Spinal cord (tissue), 9 donors: ENCODE measurements at regions not wholly inside any gene's neighbourhood (a gene's known extent, or its start where the extent isn't known, plus 50 kb on each side); places are given as distances from the start of the nearest gene placed in this dataset.

Source experiments
- DNase-seq, 6 donors: peaks; one replicate each; pipeline versions ENCODE4 v3.0.0 to v3.0.0-alpha.2; 2013 to 2015; ENCODE audit warnings: low spot score in 6 of 6, low read depth in 4 of 6
- H3K27ac ChIP-seq: one replicate; pipeline ENCODE4 v1.5.1; 2013; ENCODE audit warnings: low read depth, low read length, control low read depth
- H3K27me3 ChIP-seq: one replicate; pipeline ENCODE4 v1.6.1; 2013; ENCODE audit warnings: low read length; ENCODE audit not compliant: control insufficient read depth, insufficient read depth
- H3K36me3 ChIP-seq: one replicate; pipeline ENCODE4 v1.6.1; 2013; ENCODE audit warnings: low read length; ENCODE audit not compliant: control insufficient read depth, insufficient read depth
- H3K4me1 ChIP-seq: one replicate; pipeline ENCODE4 v1.6.1; 2013; ENCODE audit warnings: low read length; ENCODE audit not compliant: control insufficient read depth, insufficient read depth
- H3K4me3 ChIP-seq: one replicate; pipeline ENCODE4 v1.5.1; 2013; ENCODE audit warnings: low read depth, low read length, control low read depth
- H3K9me3 ChIP-seq: one replicate; pipeline ENCODE4 v1.6.1; 2013; ENCODE audit warnings: low read length; ENCODE audit not compliant: control insufficient read depth, insufficient read depth
- WGBS: methylation state at CpG from one replicate; pipeline ENCODE4 v1.1.5; 2013; ENCODE audit warnings: missing lambda C conversion rate; ENCODE audit not compliant: insufficient coverage; 5-methylcytosine and 5-hydroxymethylcytosine counted together
- donor health status: healthy.

GRCh38 chr18:54690198-54690597, 99.2 kb downstream of the DYNAP start:
- Histone ChIP-seq H3K27me3 (no peaks in the 10 kb centered on the region), H3K36me3 (no peaks in the 10 kb centered on the region), H3K4me3 (no peak overlapping the region), H3K9me3 (no peaks in the 10 kb centered on the region), H3K4me1 (no peaks in the 10 kb centered on the region), H3K27ac (no peak overlapping the region)
- DNase-seq = peak in 1 of 6 donors; percentile 81
- no CpG with 5 or more reads among the region's 5 CpGs for WGBS

GRCh38 chr18:54692463-54692862, 101.4 kb downstream of the DYNAP start:
- H3K36me3 ChIP-seq = no peaks in the 10 kb centered on the region
- WGBS = no CpG with 5 or more reads among the region's 1 CpG
- no peaks in the 10 kb centered on the region for H3K9me3 ChIP-seq
- H3K27ac ChIP-seq = no peak overlapping the region
- no peaks in the 10 kb centered on the region for H3K4me1 ChIP-seq
- DNase-seq = no peak
- H3K4me3 ChIP-seq = no peak overlapping the region
- H3K27me3 ChIP-seq = no peaks in the 10 kb centered on the region

GRCh38 chr18:54696616-54697293, 105.7 kb downstream of the DYNAP start:
- WGBS = 80% methylated on average over 1 of the region's 4 CpGs

GRCh38 chr18:54700580-54700979, 109.5 kb downstream of the DYNAP start:
- Histone ChIP-seq H3K4me1 (no peaks in the 10 kb centered on the region), H3K36me3 (no peaks in the 10 kb centered on the region), H3K4me3 (no peak overlapping the region), H3K27ac (no peak overlapping the region), H3K9me3 (no peaks in the 10 kb centered on the region), H3K27me3 (no peaks in the 10 kb centered on the region)
- 31% methylated on average over 1 of the region's 1 CpG for WGBS
- no peak for DNase-seq

More at GRCh38 chr18:54696616-54697293, 105.7 kb downstream of the DYNAP start:
- Histone ChIP-seq H3K9me3 (no peaks in the 10 kb centered on the region), H3K4me3 (no peak overlapping the region), H3K4me1 (no peaks in the 10 kb centered on the region), H3K27ac (no peak overlapping the region), H3K27me3 (no peaks in the 10 kb centered on the region), H3K36me3 (no peaks in the 10 kb centered on the region)
- DNase-seq = no peak

GRCh38 chr18:54702686-54703085, 111.6 kb downstream of the DYNAP start:
- Histone ChIP-seq H3K4me3 (no peak overlapping the region), H3K27me3 (no peaks in the 10 kb centered on the region), H3K27ac (no peak overlapping the region), H3K4me1 (no peaks in the 10 kb centered on the region), H3K9me3 (no peaks in the 10 kb centered on the region), H3K36me3 (no peaks in the 10 kb centered on the region)
- WGBS = no CpG with 5 or more reads among the region's 1 CpG
- no peak for DNase-seq

GRCh38 chr18:54710074-54710899, 118.0 kb upstream of the RAB27B start:
- H3K4me3 ChIP-seq = no peak overlapping the region
- no peaks in the 10 kb centered on the region for H3K27me3 ChIP-seq
- 67% methylated on average over 3 of the region's 8 CpGs for WGBS
- no peak for DNase-seq
- H3K9me3 ChIP-seq = no peaks in the 10 kb centered on the region
- H3K27ac ChIP-seq = no peak overlapping the region
- no peaks in the 10 kb centered on the region for H3K36me3 ChIP-seq
- H3K4me1 ChIP-seq = no peaks in the 10 kb centered on the region

GRCh38 chr18:54710900-54711281, 117.4 kb upstream of the RAB27B start:
- WGBS = no CpG with 5 or more reads among the region's 2 CpGs
- Histone ChIP-seq H3K4me1 (no peaks in the 10 kb centered on the region), H3K36me3 (no peaks in the 10 kb centered on the region), H3K4me3 (no peak overlapping the region), H3K9me3 (no peaks in the 10 kb centered on the region), H3K27ac (no peak overlapping the region), H3K27me3 (no peaks in the 10 kb centered on the region)
- no peak for DNase-seq

GRCh38 chr18:54712306-54712705, 116.0 kb upstream of the RAB27B start:
- Histone ChIP-seq H3K4me1 (no peaks in the 10 kb centered on the region), H3K36me3 (no peaks in the 10 kb centered on the region), H3K27me3 (no peaks in the 10 kb centered on the region), H3K4me3 (no peak overlapping the region), H3K9me3 (no peaks in the 10 kb centered on the region), H3K27ac (no peak overlapping the region)
- 89% methylated on average over 1 of the region's 3 CpGs for WGBS
- DNase-seq = no peak

- H3K27ac ChIP-seq = no peak overlapping the region
- DNase-seq = no peak
- no peaks in the 10 kb centered on the region for H3K36me3 ChIP-seq
- H3K4me1 ChIP-seq = no peaks in the 10 kb centered on the region
- H3K4me3 ChIP-seq = no peak overlapping the region
- no peaks in the 10 kb centered on the region for H3K9me3 ChIP-seq
- H3K27me3 ChIP-seq = no peaks in the 10 kb centered on the region
- 75% methylated on average over 6 of the region's 8 CpGs for WGBS
Observed at GRCh38 chr18:54712758-54713157, 115.5 kb upstream of the RAB27B start.

GRCh38 chr18:54713386-54713785, 114.9 kb upstream of the RAB27B start:
- Histone ChIP-seq H3K4me3 (no peak overlapping the region), H3K36me3 (no peaks in the 10 kb centered on the region), H3K27me3 (no peaks in the 10 kb centered on the region), H3K4me1 (no peaks in the 10 kb centered on the region), H3K9me3 (no peaks in the 10 kb centered on the region), H3K27ac (no peak overlapping the region)
- no CpG with 5 or more reads among the region's 4 CpGs for whole genome bisulfite sequencing
- DNase-seq = no peak
